BJ (cell line): ENCODE measurements at regions not wholly inside any gene's neighbourhood (a gene's known extent, or its start where the extent isn't known, plus 50 kb on each side); places are given as distances from the start of the nearest gene placed in this dataset.

Experiments
- CTCF ChIA-PET: fragments of 350-600 bp; formaldehyde crosslinking; extraction: SDS; loops from one replicate; lab custom pipeline; 2021; ENCODE audit warnings: antibody characterized with exemption, inconsistent platforms; lab: Yijun Ruan, JAX
- POLR2A ChIA-PET: fragments of 300-600 bp; sonication (Branson Sonifier 250); formaldehyde crosslinking; extraction: SDS; loops from one replicate; lab custom pipeline; 2021; ENCODE audit warnings: antibody characterized with exemption; lab: Charles Lee
- DNase-seq: peaks from one replicate; pipeline ENCODE4 v3.0.0-alpha.2; 2011; ENCODE audit warnings: low read depth
- H3K27me3 ChIP-seq: 2 replicates; pipeline ENCODE4 v1.6.0; 2011; ENCODE audit warnings: low read length; ENCODE audit not compliant: control insufficient read depth, insufficient read depth
- H3K36me3 ChIP-seq: 2 replicates; pipeline ENCODE4 v1.5.1; 2011; ENCODE audit warnings: low read length; ENCODE audit not compliant: control insufficient read depth, insufficient read depth
- H3K4me3 ChIP-seq: 2 replicates; pipeline ENCODE4 v1.5.1; 2011; ENCODE audit warnings: low read depth, mild to moderate bottlenecking, control low read depth, low read length
- CTCF ChIP-seq: IDR thresholded peaks from 2 replicates; pipeline ENCODE4 v1.5.1; 2011; ENCODE audit warnings: low read depth, mild to moderate bottlenecking, control low read depth, inconsistent platforms, low read length, moderate library complexity; ENCODE audit not compliant: insufficient read depth

- DNase-seq, result no peak
- Histone ChIP-seq H3K36me3 (no peaks in the 10 kb centered on the region; the same call in 1 of the 2 replicates), H3K27me3 (no peaks in the 10 kb centered on the region), H3K4me3 (no peak overlapping the region)
- POLR2A ChIA-PET, result no interaction called here
- no peak for TF ChIP-seq CTCF
- CTCF ChIA-PET, result interaction anchor here (0.5 to 0.6 kb wide), 2 partner anchors 26 to 463 kb away, joined by 3 read pairs; no protein-coding TSS in a partner anchor
These were observed 251.4 kb upstream of the UMPS start for GRCh38 chr3:124478830-124479229.

- Histone ChIP-seq H3K36me3 (no peaks in the 10 kb centered on the region), H3K4me3 (no peak overlapping the region), H3K27me3 (peaks cover 2% of the 10 kb centered on the region; the same call in 1 of the 2 replicates)
- CTCF ChIA-PET, result interaction anchor here (1.6 kb wide), 1 partner anchor 16 kb away, joined by 6 read pairs; no protein-coding TSS in a partner anchor
- POLR2A ChIA-PET, result no interaction called here
- DNase-seq, result no peak
- no peak for TF ChIP-seq CTCF
These were observed 246.3 kb upstream of the UMPS start for GRCh38 chr3:124483915-124484470.

- Histone ChIP-seq H3K27me3 (peaks cover 2% of the 10 kb centered on the region; the same call in 1 of the 2 replicates), H3K4me3 (no peak overlapping the region), H3K36me3 (no peaks in the 10 kb centered on the region)
- no peak for DNase-seq
- ChIA-PET POLR2A (no interaction called here), CTCF (interaction anchor here (0.6 to 2.3 kb wide), 6 partner anchors 10 to 73 kb away, joined by 3 to 10 read pairs (median 6); no protein-coding TSS in a partner anchor)
- TF ChIP-seq CTCF, result no peak
These were observed 243.9 kb upstream of the UMPS start for GRCh38 chr3:124486324-124486723.

- Histone ChIP-seq H3K27me3 (peaks cover 2% of the 10 kb centered on the region; the same call in 1 of the 2 replicates), H3K36me3 (no peaks in the 10 kb centered on the region), H3K4me3 (no peak overlapping the region)
- no peak for DNase-seq
- no peak for TF ChIP-seq CTCF
- ChIA-PET CTCF (interaction anchor here (0.7 to 3.2 kb wide), 5 partner anchors 13 to 70 kb away, joined by 3 to 19 read pairs (median 4); no protein-coding TSS in a partner anchor), POLR2A (no interaction called here)
These were observed 240.7 kb upstream of the UMPS start for GRCh38 chr3:124489506-124489905.

DNA sequence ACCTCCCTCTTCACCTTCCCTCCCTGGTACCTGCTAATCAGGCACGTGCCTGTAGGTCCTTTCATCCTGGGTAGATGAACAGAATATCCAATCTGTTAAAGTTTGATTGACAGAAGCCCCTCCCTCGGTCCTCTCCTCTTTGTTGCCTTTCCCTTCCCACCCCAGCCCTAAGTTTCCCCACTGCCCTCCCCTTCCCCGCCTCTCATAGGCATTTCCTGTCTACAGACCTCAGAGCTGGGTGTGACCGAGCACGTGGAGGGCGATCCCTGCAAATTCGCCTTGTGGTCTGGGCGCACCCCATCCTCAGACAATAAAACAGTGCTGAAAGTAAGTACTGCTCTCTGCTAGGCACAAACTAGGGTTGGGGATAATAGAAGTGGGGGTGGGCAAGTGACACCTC, 239.2 kb upstream of the UMPS start:
- peaks cover 2% of the 10 kb centered on the region; the same call in 1 of the 2 replicates for H3K27me3 ChIP-seq
- no peaks in the 10 kb centered on the region for H3K36me3 ChIP-seq
- TF ChIP-seq CTCF, result no peak
- POLR2A ChIA-PET, result no interaction called here
- CTCF ChIA-PET, result interaction anchor here (0.6 to 3.1 kb wide), 3 partner anchors 57 to 550 kb away, joined by 3 to 19 read pairs (median 4); no protein-coding TSS in a partner anchor
- H3K4me3 ChIP-seq, result no peak overlapping the region
- DNase-seq, result no peak
